NCI-H226 (cell line): ENCODE measurements at regions not wholly inside any gene's neighbourhood (a gene's known extent, or its start where the extent isn't known, plus 50 kb on each side); places are given as distances from the start of the nearest gene placed in this dataset.
"Not testable (repeated sequence)": the region's sequence is repeated elsewhere in the genome, so short reads cannot be mapped to it uniquely, and the experiment has no call there.

Experiments
- DNase-seq: peaks from one replicate; pipeline ENCODE4 v3.0.0-alpha.2; 2015

DNA sequence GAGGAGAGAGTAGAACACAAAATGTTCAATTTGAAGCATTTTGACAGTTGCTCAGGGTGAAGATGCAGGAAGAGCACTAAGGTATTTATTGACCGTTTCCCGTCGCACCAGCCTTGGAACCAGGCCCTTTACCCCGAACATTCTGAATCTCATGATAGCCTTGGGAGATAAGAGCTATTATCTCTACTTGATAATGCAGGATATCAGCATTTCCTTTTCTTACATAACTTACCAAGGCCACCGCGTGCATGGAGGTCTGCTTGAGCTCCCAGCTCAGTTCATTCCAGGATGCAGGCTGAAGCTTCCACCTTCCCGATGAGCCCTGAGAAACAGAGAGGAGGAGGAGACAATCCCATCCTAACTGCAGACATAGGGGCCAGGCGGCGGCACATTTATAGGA lies 324.2 kb upstream of the COBL start:
- no peak for DNase-seq

DNA sequence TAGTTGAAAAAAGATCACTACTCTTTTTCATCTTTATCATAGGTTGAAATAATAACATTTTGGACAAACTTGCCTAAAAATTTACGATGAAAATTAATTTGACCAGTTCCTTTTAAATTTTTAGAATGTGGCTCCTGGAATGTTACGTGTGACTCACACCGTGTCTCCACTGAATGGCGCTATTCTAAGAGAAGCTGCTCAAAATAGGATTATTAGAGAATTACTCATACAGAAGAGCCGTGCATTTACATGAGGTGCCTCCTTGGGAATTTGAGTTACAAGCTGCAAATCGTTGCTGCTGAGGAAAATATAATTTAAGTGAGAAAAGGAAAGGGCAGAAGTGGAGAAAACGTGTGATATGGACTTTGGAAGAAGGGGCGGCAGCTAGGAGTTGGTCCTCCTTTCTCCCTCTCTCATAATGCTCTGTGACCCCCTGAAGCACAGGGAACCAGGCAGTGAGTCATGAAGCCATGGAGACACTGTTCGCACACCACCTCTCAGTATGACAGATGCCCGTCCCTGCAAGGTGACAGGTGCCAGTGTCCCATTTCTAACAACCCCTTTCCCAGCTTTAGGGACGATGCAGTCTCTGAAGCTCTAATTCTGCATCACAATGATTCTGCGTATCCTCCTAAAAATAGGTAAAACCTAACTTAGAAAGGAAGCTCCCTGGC lies 323.2 kb upstream of the COBL start:
- DNase-seq: no peak

DNA sequence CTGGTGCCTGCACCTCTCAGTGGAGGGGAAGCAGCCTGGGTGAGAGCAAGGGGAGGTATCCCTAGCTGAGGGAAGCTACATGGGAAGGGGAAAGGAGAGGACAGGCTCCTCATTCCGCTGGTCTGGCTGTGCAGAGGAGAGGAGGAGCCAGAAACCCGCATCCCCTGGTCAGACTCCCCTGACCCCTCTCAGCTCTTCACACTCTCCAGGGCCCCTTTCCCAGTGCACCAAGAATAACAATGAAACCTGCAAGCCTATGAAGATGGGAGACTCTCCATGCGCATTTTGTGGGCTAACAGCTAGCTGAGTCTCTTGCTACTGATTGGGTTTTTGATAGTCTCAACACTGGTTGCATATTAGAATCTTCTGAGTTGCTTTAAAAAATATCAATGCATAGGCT lies 319.9 kb upstream of the COBL start:
- no peak for DNase-seq

DNA sequence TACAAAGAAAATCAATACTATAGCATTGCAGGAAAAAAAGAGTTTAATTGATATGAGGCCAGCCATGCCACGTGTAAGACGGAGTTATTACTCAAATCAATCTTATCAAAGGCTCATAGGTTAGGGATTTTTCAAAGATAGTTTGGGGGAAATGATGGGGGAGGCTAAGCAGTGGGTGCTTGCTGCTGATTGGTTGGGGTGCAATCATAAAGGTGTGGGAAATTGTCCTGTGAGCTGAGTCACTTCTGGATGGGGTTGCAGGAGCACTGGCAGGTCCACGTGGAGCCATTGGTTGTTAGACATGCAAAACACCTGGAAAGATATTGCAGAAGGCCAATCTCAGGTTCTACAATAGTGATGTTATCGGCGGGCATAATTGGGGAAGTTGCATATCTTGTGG lies 319.2 kb upstream of the COBL start:
- DNase-seq: no peak

DNA sequence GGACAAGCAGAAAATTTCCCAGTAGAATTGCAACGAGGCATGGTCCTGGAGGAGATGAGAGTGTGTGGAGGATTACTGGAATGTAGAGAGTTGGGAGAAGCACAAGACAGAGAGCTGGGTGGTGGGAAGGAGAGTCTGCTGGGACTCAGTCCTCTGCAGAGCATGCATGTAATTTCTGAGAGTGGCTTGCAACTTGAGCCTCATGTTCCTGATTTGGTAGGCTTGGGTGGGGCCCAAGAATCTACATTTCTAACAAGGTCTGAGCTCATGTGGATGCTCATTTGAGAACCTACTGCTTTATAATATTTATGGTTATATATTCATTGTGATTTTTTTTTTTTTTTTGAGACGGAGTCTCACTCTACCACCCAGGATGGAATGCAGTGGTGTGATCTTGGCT lies 317.9 kb upstream of the COBL start:
- DNase-seq: no peak

DNA sequence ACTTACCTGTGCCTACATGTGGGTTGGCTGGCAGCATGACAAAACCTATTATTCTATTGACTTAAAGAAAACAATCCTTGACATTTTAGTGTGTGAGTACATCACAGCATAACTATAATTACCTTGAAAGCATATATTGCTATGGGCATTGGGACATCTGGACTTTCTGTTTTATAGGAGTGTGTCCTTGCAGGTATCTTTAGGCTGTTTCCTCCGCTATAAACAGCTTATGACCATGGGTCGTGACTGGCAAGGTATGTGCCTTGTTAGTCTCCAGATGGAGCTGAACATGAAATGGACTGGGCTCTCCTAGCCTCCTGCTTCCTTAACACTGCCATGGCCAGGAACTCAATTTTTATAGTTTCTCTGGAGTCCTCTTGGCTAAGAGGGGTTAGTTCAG lies 317.4 kb upstream of the COBL start:
- DNase-seq: no peak

DNA sequence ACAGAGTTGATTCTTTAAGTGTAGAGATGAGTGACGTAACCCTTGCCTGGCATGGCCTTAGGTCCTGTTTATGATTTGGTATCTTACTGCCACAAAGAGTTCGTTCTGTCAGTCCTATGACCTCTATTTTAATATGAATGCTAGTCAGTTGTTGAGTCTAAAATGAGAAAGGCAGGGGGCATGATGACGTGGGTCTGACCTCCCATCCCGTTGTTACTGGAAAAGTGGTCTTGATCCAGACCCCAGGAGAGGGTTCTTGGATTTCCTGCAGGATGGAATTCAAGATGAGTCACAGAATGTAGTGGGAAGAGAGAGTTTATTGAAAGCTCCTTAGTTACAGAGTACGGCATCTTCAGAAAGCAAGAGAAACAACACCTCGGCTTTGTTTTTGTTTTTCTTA lies 317.0 kb upstream of the COBL start:
- no peak for DNase-seq

DNA sequence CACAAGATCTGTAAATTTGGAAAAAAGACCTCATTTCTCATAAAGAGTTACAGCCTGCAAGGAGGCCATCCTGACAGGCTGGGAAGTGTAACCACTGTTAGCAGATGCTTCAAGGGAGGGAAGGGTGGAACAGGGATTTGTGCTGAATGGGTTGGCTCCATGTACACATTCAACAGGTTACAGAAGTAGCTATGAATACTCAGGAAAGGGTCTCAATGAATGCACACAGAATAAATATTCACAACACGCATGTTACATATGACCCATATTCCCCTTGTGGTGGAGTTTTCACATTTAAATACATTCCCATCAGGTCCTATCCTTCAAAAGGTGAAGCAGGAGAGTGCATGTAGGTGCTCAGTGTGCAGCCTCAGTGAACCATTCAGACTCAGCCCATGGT lies 316.4 kb upstream of the COBL start:
- DNase-seq: no peak

DNA sequence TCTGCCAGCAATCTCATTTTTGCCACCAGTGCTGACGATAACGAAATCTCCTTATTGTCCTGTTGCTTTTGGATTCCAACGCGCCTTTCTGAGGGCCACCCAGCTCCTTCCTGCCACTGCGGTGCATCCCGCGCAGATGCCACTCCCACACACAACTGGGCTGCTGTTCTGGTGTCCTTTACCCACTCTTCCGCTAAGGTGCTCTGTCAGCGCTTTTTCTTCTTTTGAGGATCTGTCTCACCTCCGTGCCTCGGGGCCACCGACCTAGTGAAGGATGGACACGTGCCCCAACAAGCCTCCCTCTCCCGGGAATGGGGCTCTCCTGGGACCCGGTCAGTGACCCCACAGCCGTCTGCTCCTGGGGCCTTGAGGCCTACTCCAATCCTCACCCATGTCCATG lies 314.3 kb upstream of the COBL start:
- DNase-seq: no peak

DNA sequence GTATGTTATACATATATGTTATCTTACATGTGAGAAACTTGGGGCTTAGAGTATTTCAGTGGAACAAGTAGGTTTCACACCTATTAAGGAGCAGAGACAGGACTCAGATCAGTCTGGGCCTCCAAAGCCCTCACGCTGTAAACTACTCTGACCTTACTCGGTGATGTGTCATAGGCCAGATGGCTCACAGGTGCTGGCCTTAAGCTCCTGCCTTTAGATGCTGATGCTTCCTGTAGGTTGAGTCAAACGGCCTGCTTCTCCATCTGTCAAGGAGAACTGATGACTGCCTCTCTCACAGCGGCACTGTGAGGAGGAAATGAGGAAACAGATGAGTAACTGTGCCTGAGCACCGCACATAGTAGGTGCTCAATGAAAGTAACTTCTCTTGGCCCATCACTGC lies 312.6 kb upstream of the COBL start:
- no peak for DNase-seq

DNA sequence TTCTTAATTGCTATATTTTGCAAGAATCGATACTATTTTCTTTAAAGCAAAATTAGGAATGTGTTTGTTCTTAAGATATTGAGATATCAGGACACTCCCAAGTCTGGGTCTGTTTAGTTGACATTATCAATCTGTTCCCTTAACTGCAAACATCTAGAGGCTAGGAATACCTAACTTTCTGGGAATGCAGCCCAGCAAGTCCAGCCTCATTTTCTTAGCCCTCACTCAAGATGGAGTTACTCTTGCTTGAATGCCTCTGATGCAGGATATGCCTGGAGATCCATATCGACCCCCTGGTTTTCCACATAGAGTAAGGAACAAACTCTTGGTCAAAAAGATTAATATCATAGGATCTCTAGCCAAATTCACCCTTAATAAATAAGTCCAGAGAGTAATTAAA lies 305.3 kb upstream of the COBL start:
- no peak for DNase-seq

DNA sequence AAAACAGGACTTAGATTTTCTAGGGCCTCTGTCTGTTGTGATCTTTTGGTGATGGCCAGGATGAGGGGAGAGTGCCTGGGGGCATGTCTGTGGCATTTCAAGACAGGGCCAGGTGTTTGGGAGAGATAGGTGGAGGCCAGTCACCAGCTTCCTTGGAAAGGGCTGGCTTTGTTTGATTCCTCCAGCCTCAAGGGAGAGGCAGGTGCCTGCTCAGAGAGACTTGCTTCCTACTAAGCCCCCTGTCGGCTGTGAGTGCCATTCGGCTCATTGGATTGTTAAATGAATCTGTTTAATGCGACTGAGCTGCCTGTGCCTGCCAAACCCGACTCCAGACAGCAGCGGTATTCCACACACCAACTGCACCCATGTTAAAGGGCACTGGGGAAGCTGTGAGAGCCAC lies 304.1 kb upstream of the COBL start:
- DNase-seq: no peak

DNA sequence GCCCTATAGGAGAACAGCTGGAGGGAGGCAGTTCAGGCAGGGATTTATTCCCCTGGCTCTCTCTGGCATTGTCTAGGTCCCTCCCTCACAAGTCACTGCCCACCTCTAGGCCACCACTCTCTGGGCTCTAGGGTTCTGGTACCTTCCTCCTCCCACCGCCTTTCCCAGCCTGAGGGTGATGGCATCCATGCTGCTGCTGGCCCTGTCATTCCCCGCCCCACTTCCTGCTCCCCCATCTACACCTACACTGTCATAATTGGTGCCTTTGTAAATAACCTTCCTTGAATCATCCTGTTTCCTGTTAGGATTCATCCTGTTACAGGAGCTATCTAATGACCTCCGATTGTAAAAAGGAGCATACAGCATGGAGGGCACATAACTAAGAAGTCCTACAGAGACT lies 303.3 kb upstream of the COBL start:
- DNase-seq: no peak

DNA sequence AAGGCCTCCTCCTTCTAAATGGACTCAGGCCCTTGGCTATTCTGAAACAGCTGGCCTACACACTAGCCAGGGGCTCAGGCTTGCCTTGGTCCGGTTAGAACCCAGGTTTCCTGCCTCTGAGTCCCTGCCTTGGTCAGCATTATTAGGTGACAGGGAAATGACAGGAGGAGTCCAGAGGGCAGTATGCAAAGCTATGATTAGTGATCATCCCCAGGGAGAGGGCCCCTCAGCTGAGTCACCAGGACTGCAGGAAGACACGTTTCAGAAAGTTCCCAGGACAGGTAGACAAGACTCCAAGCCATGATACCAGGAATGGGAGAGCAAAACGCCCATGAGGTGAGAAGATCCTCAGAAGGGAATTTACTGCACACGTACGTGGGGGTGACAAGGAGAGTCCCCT lies 301.1 kb upstream of the COBL start:
- no peak for DNase-seq

DNA sequence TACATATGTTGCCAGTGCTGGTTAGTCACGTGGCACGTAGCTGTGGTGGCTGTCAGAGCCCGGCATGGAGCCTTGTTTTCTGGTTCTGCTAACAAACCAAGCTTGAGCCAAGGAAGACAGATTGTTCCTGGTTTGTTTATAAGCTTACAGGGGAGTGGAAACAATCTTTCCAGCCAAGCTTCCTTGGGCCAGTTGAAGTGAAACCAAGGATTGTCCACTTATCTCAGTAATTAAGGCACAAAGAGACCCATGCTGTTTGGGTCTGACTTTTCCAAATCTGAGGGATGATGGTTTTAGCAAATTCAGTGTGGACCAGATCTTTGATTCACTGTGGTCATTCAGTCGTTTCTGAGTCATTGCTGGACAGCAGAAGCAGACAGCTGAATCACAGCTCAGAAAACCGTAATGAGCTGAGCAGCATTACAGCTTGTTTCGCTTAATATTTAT lies 297.3 kb upstream of the COBL start:
- no peak for DNase-seq

DNA sequence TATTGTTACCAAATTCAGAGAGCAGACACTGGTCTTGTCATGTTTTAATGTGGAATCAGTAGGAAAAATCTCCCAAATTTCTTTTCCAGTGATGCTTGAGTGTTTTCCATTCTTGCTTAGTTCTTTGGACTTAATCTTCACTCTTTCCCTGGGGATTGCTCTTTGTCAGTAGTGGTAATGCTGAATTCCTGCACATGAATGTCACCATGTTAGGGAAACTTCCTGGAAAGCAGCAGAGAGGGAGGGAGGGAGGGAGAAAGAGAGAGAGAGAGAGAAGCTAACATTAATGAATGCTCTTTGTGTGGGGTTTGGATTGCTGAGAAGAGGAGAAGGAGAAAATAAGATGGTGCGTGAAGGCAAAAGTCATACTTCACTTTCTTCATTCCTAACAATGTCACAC lies 295.3 kb upstream of the COBL start:
- DNase-seq: no peak

DNA sequence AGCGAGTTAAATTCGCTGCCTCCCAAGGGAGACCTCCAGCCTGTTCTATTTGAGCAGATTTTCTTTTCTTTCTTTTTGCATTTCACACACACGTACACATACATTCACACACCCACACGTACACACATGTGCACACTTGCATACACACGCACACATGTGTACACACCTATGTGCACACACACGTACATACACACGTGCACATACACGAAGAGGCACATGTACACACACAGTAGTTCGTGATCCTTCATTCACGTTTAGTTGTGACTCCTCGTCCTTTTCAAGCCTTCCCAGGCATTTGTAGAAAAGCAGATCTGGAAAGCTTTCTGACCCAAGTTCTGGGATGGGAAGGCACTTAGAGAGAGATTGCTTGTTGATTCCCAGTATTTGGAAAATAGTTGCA lies 290.8 kb upstream of the COBL start:
- no peak for DNase-seq

DNA sequence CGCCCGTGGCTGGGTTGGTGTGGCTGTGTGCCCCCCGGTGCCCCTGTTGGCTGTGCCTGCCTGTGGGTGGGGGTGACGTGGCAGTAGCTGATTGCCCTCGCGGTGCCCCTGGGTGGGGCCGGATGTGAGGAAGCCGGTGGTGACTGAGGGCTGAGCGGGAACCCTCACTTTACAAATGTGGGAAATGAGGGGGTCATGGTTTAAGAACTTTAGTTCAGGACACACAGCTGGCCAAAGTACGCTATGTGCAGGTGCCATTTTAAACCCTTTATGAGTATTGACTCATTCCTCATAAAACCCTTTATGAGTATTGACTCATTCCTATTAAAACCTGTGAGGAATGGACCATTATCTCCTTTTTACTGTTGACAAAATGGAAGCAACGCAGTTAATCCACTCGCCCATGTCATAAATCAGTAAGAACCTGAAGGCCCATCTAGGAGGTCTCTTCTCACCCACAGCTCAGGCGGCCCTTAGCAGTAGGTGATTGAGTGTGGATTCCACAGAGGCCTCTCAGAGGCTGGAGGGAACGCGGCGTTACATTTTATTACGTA lies 290.1 kb upstream of the COBL start:
- DNase-seq: no peak

DNA sequence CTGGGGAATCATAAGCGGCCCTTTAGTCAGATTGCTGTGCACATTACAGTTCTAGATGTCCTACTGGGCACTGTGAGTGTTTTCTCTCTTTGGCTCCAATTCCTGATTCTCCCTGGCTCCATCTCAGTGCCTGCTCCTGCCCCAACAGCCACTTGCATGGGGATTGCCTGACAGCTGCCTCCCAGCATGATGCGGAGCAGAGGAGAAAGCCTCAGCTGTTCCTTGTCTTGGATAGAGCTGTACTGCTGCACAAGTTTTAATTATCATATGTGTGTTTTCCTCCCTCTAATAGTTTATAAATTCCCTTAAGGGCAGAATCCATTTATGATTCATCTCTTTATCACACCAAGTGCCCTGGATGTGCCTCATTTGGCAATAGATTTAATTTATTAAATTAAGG lies 285.8 kb upstream of the COBL start:
- DNase-seq: no peak

DNA sequence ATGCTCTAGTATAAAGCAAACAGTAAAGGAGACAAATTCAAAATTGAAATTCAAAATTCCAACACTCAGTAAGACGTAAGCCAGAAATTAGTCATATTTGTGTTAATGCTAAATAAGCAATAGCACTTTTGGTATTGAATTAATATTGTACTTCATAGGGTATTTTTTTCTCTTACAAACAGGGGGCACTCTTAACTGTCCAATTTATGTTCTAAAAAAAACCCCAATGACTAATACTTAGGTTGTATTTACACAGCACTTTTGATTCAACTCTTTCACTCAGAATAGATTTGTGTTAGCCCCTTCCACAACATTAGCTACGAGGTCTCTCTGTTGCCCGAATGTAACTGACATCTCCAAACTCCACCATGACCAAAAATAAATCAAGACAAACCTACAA lies 284.9 kb upstream of the COBL start:
- no peak for DNase-seq

DNA sequence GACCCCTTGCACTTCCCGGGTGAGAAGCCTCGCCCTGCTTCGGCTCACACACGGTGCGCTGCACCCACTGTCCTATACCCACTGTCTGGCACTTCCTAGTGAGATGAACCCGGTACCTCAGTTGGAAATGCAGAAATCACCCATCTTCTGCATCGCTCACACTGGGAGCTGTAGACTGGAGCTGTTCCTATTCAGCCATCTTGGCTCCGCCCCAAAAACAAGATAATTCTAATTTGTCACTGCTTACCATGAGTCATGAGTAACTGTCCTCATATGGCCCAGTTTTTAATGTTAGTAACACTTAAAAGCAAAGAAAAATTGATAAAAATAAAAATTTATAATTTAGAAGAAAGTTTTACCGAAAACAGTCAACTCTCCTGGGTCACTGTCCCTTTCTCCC lies 283.3 kb upstream of the COBL start:
- DNase-seq: not testable (repeated sequence)

DNA sequence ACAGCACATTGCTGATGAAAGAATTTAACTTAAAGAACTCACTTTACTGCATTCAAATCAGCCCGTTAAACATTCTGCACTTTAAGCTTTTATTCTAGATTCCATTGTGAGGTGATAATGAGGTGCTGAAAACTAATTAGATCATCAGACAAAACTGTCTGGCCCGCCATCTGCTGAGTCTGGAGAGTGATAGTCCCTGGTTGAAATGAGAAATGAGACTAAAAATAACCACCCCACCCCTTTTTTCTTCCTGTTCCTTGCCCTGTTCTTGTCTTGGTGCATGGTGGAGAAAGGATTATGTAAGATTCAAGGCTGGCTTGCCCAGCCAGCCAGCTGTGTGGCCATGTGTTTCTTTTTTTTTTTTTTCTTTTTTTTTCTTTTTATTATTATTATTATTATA lies 277.0 kb upstream of the COBL start:
- DNase-seq: no peak

DNA sequence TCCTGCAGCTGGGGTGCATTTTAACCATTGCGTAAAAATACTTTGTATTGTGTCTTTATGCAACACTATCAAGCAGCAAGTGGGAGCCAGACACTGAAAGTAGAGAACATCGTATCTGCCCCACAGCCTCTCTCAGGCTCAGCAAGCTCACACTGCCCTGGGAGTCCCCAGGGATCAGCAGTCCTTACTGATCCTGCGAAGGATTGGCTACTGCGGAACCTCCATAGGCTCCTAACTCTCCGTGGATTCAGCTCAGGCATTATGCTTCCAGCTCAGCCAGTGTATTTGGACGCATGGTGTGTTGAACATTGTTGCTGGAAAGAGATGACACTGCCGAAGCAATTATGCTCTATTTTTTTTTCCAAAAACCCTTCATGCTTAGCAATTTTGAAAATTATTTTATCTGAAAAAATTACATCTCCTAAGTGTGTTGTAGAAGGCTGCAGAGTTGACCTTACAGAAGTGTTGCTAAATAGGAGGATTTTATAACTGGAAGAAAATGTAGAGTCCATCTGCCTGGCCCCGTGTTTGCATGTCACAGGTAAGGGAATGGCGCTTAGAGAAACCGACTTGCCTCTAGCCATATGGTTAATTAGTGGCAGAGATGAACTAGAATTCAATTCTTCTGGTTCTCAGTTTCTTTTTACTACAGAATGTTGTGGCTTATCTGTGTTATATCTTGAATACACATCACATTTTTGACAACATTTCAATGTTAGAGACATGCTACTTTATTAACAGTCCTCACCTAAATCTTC lies 276.4 kb upstream of the COBL start:
- no peak for DNase-seq

DNA sequence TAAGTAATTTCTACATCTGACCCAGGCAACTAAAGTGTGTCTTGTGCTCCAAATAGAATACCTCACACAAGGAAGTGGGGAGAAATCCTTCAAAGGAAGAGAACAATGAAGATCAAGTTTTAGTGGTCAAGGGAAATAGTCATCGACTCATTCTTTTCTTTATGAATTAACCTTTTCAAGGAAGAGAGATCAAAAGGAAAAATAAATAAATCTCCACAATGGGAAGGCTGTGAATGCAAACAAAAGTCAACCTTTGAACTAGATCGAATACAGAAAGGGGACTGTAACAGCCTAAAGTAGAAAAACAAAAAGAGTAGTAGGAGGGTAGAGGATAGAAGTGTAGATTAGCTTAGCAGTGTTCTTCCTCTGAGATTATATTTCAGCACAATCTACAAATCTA lies 274.6 kb upstream of the COBL start:
- DNase-seq: no peak

DNA sequence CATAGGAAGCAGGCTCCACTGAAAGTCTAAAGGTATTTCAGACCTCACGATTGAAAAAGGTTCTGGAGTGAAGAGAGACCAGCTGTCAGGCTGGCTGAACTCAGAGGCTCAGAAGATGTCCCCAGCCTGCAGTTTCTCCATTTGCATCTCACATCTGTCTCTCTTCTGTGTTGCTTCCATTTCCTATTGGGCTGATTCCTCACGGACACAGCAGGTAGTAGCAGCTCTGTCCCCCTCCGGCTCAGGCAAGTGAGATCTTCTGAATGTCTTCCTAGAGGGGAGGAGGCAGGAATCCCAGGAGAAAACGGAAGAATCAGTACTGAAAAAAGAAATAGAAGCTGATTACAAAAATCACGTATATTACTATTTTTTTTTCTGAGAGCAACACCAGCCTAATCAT lies 274.1 kb upstream of the COBL start:
- DNase-seq: no peak
